ELF-1 (cell line): ENCODE measurements at regions not wholly inside any gene's neighbourhood (a gene's known extent, or its start where the extent isn't known, plus 50 kb on each side); places are given as distances from the start of the nearest gene placed in this dataset.

Source experiments
- DNase-seq: peaks from one replicate; pipeline ENCODE4 v3.0.0-alpha.2; 2016; ENCODE audit warnings: low read depth, low spot score

GRCh38 chr20:25135031-25135430 lies 53.1 kb upstream of the VSX1 start:
- no peak for DNase-seq

GRCh38 chr20:25136056-25136455 lies 54.1 kb upstream of the VSX1 start:
- no peak for DNase-seq

GRCh38 chr20:25136643-25137559 lies 55.0 kb upstream of the VSX1 start:
- peak; percentile 14 for DNase-seq

GRCh38 chr20:25139029-25139705 lies 56.3 kb upstream of the ENTPD6 start:
- DNase-seq = peak; percentile 31

GRCh38 chr20:25140968-25141367 lies 54.5 kb upstream of the ENTPD6 start:
- DNase-seq = no peak

- no peak for DNase-seq
Measured at GRCh38 chr20:25142435-25142834, 53.1 kb upstream of the ENTPD6 start.

GRCh38 chr20:25145131-25145530 lies 50.4 kb upstream of the ENTPD6 start:
- no peak for DNase-seq
